ENCODE measurements at regions not wholly inside any gene's neighbourhood (a gene's known extent, or its start where the extent isn't known, plus 50 kb on each side); places are given as distances from the start of the nearest gene placed in this dataset.

- TF ChIP-seq EZH2 (IDR thresholded peaks at IDR 0.05; ENCODE audit: insufficient read depth, poor library complexity, severe bottlenecking) (no peak), EZH2phosphoT487 (IDR thresholded peaks at IDR 0.05; ENCODE audit: insufficient read depth, low read depth) (no peak)
Observed at GRCh38 chr6:1068068-1068467, 243.8 kb upstream of the FOXQ1 start.

Data from GM23248 (cell line).